PFSK-1 (cell line): ENCODE measurements at regions not wholly inside any gene's neighbourhood (a gene's known extent, or its start where the extent isn't known, plus 50 kb on each side); places are given as distances from the start of the nearest gene placed in this dataset.

Experiments used
- FOXP2 ChIP-seq: optimal IDR thresholded peaks from 2 replicates; pipeline ENCODE3; 2011; ENCODE audit warnings: borderline replicate concordance, control low read depth, inconsistent platforms; ENCODE audit not compliant: insufficient read depth; ENCODE audit errors: extremely low read length, extremely low read depth
- POLR2AphosphoS5 ChIP-seq: IDR thresholded peaks from 2 replicates; pipeline ENCODE4 v1.6.1; 2012; ENCODE audit warnings: low read depth, mild to moderate bottlenecking, control low read depth, low read length, moderate library complexity
- REST ChIP-seq, 2 experiments: IDR thresholded peaks; 2 replicates each; pipeline versions ENCODE4 v1.6.1 to v1.8.0; 2011 to 2012; ENCODE audit warnings: low read depth in 2 of 2, low read length in 2 of 2, control low read depth in 1 of 2, inconsistent platforms in 1 of 2, mild to moderate bottlenecking in 1 of 2, moderate library complexity in 1 of 2; ENCODE audit not compliant: insufficient read depth in 1 of 2
- SIN3A ChIP-seq: IDR thresholded peaks from 2 replicates; pipeline ENCODE4 v1.6.1; 2012; ENCODE audit warnings: mild to moderate bottlenecking, low read length, moderate library complexity, borderline replicate concordance; ENCODE audit not compliant: insufficient read depth
- TAF1 ChIP-seq: IDR thresholded peaks from 2 replicates; pipeline ENCODE4 v1.6.1; 2012; ENCODE audit warnings: low read length, control low read depth, borderline replicate concordance; ENCODE audit not compliant: insufficient read depth

- TF ChIP-seq FOXP2 (peak; percentile 57), REST (IDR thresholded peaks at IDR 0.05; ENCODE audit: insufficient read depth in 1 of 2, low read depth in 2 of 2, low read length in 2 of 2) (no peak), SIN3A (no peak; the same call in 1 of the 2 replicates), POLR2AphosphoS5 (no peak), TAF1 (no peak)
These were observed 68.5 kb upstream of the STK17B start for GRCh38 chr2:196239622-196240587.

- no peak for TF ChIP-seq TAF1
- TF ChIP-seq FOXP2: no peak
- TF ChIP-seq POLR2AphosphoS5: no peak
- no peak for TF ChIP-seq REST (IDR thresholded peaks at IDR 0.05; ENCODE audit: insufficient read depth in 1 of 2, low read depth in 2 of 2, low read length in 2 of 2)
- TF ChIP-seq SIN3A: no peak
These were observed 69.8 kb upstream of the STK17B start for GRCh38 chr2:196241175-196241574.

- no peak for TF ChIP-seq FOXP2
- TF ChIP-seq POLR2AphosphoS5: no peak
- no peak for TF ChIP-seq TAF1
- TF ChIP-seq REST (IDR thresholded peaks at IDR 0.05; ENCODE audit: insufficient read depth in 1 of 2, low read depth in 2 of 2, low read length in 2 of 2): no peak
- no peak for TF ChIP-seq SIN3A
These were observed 70.8 kb upstream of the STK17B start for GRCh38 chr2:196242131-196242620.

GRCh38 chr2:196244516-196244915 is 73.1 kb upstream of the STK17B start:
- TF ChIP-seq FOXP2: no peak
- no peak for TF ChIP-seq POLR2AphosphoS5
- no peak for TF ChIP-seq REST (IDR thresholded peaks at IDR 0.05; ENCODE audit: insufficient read depth in 1 of 2, low read depth in 2 of 2, low read length in 2 of 2)
